H1 (cell line): ENCODE measurements at regions not wholly inside any gene's neighbourhood (a gene's known extent, or its start where the extent isn't known, plus 50 kb on each side); places are given as distances from the start of the nearest gene placed in this dataset.

Experiments used
- CTCF ChIA-PET: fragments of 300-600 bp; sonication (Branson Sonifier 250); formaldehyde crosslinking; loops from one replicate; lab custom pipeline; 2021; ENCODE audit not compliant: partially characterized antibody; lab: Charles Lee
- POLR2A ChIA-PET: fragments of 300-600 bp; sonication (Branson Sonifier 250); formaldehyde crosslinking; loops from one replicate; lab custom pipeline; 2021; ENCODE audit warnings: inconsistent platforms; ENCODE audit not compliant: partially characterized antibody; lab: Charles Lee
- DNase-seq, 2 experiments: peaks; one replicate each; pipeline versions ENCODE4 v3.0.0 to v3.0.0-alpha.2; 2010 to 2022; ENCODE audit warnings: low spot score in 2 of 2, low read depth in 1 of 2, mixed read lengths in 1 of 2
- FAIRE-seq: peaks from 2 replicates; lab custom pipeline; 2011; peaks lifted over from hg19 to GRCh38; lab: Jason Lieb, UNC
- H2AFZ ChIP-seq: 2 replicates; pipeline ENCODE4 v1.8.1; 2012; ENCODE audit warnings: low read length, inconsistent platforms
- H2AK5ac ChIP-seq: 2 replicates; pipeline ENCODE4 v1.6.1; 2013; ENCODE audit warnings: low read depth, low read length
- H2BK120ac ChIP-seq: replicated peaks from 2 replicates; pipeline ENCODE3; 2013; ENCODE audit warnings: low read depth, low read length, inconsistent platforms
- H2BK12ac ChIP-seq: 2 replicates; pipeline ENCODE4 v1.6.1; 2013; ENCODE audit warnings: low read depth, low read length
- H2BK15ac ChIP-seq: 2 replicates; pipeline ENCODE4 v1.6.1; 2013; ENCODE audit warnings: low read length
- H2BK20ac ChIP-seq: 2 replicates; pipeline ENCODE4 v1.6.1; 2013; ENCODE audit warnings: low read length
- H2BK5ac ChIP-seq: 2 replicates; pipeline ENCODE4 v1.6.1; 2013; ENCODE audit warnings: low read depth, low read length
- H3K14ac ChIP-seq: 2 replicates; pipeline ENCODE4 v1.6.1; 2013; ENCODE audit warnings: inconsistent platforms; ENCODE audit not compliant: insufficient read length
- H3K18ac ChIP-seq: 2 replicates; pipeline ENCODE4 v1.6.1; 2013; ENCODE audit warnings: low read length; ENCODE audit errors: extremely low read depth
- H3K23ac ChIP-seq: 2 replicates; pipeline ENCODE4 v1.6.1; 2013; ENCODE audit warnings: inconsistent platforms; ENCODE audit not compliant: insufficient read length
- H3K23me2 ChIP-seq: 2 replicates; pipeline ENCODE4 v1.6.1; 2013; ENCODE audit warnings: low read depth, low read length
- H3K27ac ChIP-seq: 2 replicates; pipeline ENCODE4 v1.6.1; 2011; ENCODE audit warnings: low read depth, low read length, inconsistent platforms
- H3K27me3 ChIP-seq, 4 experiments: replicated peaks in 1 of 4; 1 replicate in 1 of 4; 2 replicates in 3 of 4; pipeline versions ENCODE4 v1.6.1 to v1.8.1; 2011 to 2013; ENCODE audit warnings: low read length in 3 of 4, mild to moderate bottlenecking in 3 of 4, inconsistent platforms in 2 of 4, mixed read lengths in 2 of 4, moderate library complexity in 1 of 4; ENCODE audit not compliant: control insufficient read depth in 3 of 4, insufficient read depth in 3 of 4; ENCODE audit errors: extremely low read depth in 1 of 4
- H3K36me3 ChIP-seq, 4 experiments: 2 replicates each; pipeline versions ENCODE4 v1.6.1 to v1.8.1; 2011 to 2013; ENCODE audit warnings: mild to moderate bottlenecking in 4 of 4, low read length in 3 of 4, moderate library complexity in 2 of 4, control low read depth in 1 of 4, inconsistent platforms in 1 of 4; ENCODE audit not compliant: insufficient read depth in 4 of 4, control insufficient read depth in 2 of 4
- H3K4ac ChIP-seq: replicated peaks from 2 replicates; pipeline ENCODE3; 2013; ENCODE audit warnings: low read length, low read depth, mixed read lengths, inconsistent platforms; ENCODE audit not compliant: insufficient read length
- H3K4me1 ChIP-seq, 4 experiments: replicated peaks in 1 of 4; 1 replicate in 1 of 4; 2 replicates in 3 of 4; pipeline versions ENCODE4 v1.6.1 to v1.8.1; 2011 to 2013; ENCODE audit warnings: low read length in 3 of 4, inconsistent platforms in 2 of 4, mixed read lengths in 1 of 4; ENCODE audit not compliant: insufficient read depth in 4 of 4, control insufficient read depth in 3 of 4
- H3K4me2 ChIP-seq, 2 experiments: 2 replicates each; pipeline versions ENCODE4 v1.6.1 to v1.8.1; 2011 to 2013; ENCODE audit warnings: low read depth in 2 of 2, low read length in 2 of 2, control low read depth in 1 of 2, inconsistent platforms in 1 of 2, mild to moderate bottlenecking in 1 of 2; ENCODE audit not compliant: insufficient read depth in 1 of 2
- H3K4me3 ChIP-seq, 4 experiments: fragments of 200-600, 300-600 bp in 1 of 4; sonication (generic), shearing (Covaris generic), sonication (Bioruptor Twin) in 1 of 4; 2 replicates each; pipeline versions ENCODE4 v1.5.1 to v1.8.1; 2011 to 2016; ENCODE audit warnings: low read length in 4 of 4, low read depth in 3 of 4, control low read depth in 2 of 4, inconsistent platforms in 2 of 4, mild to moderate bottlenecking in 2 of 4, mixed read lengths in 1 of 4, moderate library complexity in 1 of 4; ENCODE audit not compliant: insufficient read depth in 2 of 4; ENCODE audit errors: extremely low read depth in 1 of 4
- H3K56ac ChIP-seq: replicated peaks from 2 replicates; pipeline ENCODE3; 2013; ENCODE audit warnings: low read depth, mild to moderate bottlenecking, mixed read lengths, low read length, inconsistent platforms; ENCODE audit not compliant: insufficient read length
- H3K79me1 ChIP-seq: 2 replicates; pipeline ENCODE4 v1.6.1; 2013; ENCODE audit warnings: low read depth, low read length, control low read depth
- H3K79me2 ChIP-seq, 2 experiments: 2 replicates each; pipeline versions ENCODE4 v1.6.1 to v1.8.1; 2012 to 2013; ENCODE audit warnings: low read length in 2 of 2, mild to moderate bottlenecking in 2 of 2, inconsistent platforms in 1 of 2; ENCODE audit not compliant: insufficient read depth in 2 of 2, control insufficient read depth in 1 of 2
- H3K9ac ChIP-seq, 4 experiments: replicated peaks in 1 of 4; 1 replicate in 1 of 4; 2 replicates in 3 of 4; pipeline versions ENCODE4 v1.6.1 to v1.8.1; 2011 to 2013; ENCODE audit warnings: low read depth in 3 of 4, low read length in 3 of 4, control low read depth in 2 of 4, mild to moderate bottlenecking in 2 of 4, moderate library complexity in 2 of 4, inconsistent platforms in 1 of 4; ENCODE audit errors: extremely low read depth in 1 of 4
- H3K9me3 ChIP-seq, 2 experiments: 2 replicates each; pipeline versions ENCODE4 v1.6.1 to v1.8.1; 2012 to 2013; ENCODE audit warnings: mild to moderate bottlenecking in 2 of 2, moderate library complexity in 2 of 2, control low read depth in 1 of 2, inconsistent platforms in 1 of 2, low read depth in 1 of 2, low read length in 1 of 2, mixed read lengths in 1 of 2; ENCODE audit not compliant: insufficient read depth in 2 of 2
- H4K20me1 ChIP-seq, 2 experiments: replicated peaks in 1 of 2; 2 replicates each; pipeline versions ENCODE3 to v1.8.1; 2011 to 2013; ENCODE audit warnings: inconsistent platforms in 2 of 2, low read length in 2 of 2, mild to moderate bottlenecking in 1 of 2; ENCODE audit not compliant: insufficient read depth in 2 of 2, control insufficient read depth in 1 of 2
- H4K5ac ChIP-seq: 2 replicates; pipeline ENCODE4 v1.6.1; 2013; ENCODE audit warnings: low read length, low read depth, mixed read lengths, inconsistent platforms; ENCODE audit not compliant: insufficient read length
- H4K8ac ChIP-seq: 2 replicates; pipeline ENCODE4 v1.8.0; 2013; ENCODE audit warnings: mild to moderate bottlenecking, moderate library complexity, low read length, inconsistent platforms; ENCODE audit not compliant: insufficient read depth; ENCODE audit errors: extremely low read depth
- H4K91ac ChIP-seq: replicated peaks from 2 replicates; pipeline ENCODE3; 2013; ENCODE audit warnings: low read length, mixed read lengths, inconsistent platforms; ENCODE audit not compliant: insufficient read length
- CBX5 ChIP-seq: fragments of 300-800, 300-1000 bp; sonication (generic); IDR thresholded peaks from 2 replicates; pipeline ENCODE4 v1.7.1; 2016; ENCODE audit warnings: antibody characterized with exemption, low read length, low read depth
- CBX8 ChIP-seq: fragments of 300-800, 300-1000 bp; sonication (generic); IDR thresholded peaks from 2 replicates; pipeline ENCODE4 v1.7.1; 2016; ENCODE audit warnings: low read depth, low read length, borderline replicate concordance
- EGR1 ChIP-seq: IDR thresholded peaks from 2 replicates; pipeline ENCODE4 v1.6.1; 2011; ENCODE audit warnings: low read depth, low read length, borderline replicate concordance
- KDM5A ChIP-seq: fragments of 200-600 bp; IDR thresholded peaks from 2 replicates; pipeline ENCODE4 v1.7.1; 2012; ENCODE audit warnings: mild to moderate bottlenecking, low read length, inconsistent platforms, mixed read lengths
- MAFK ChIP-seq: IDR thresholded peaks from 2 replicates; pipeline ENCODE4 v1.6.1; 2012; ENCODE audit warnings: low read depth, mild to moderate bottlenecking, improper control_type of control experiment, low read length
- RAD21 ChIP-seq, 2 experiments: IDR thresholded peaks in 1 of 2; conservative IDR thresholded peaks in 1 of 2; 2 replicates each; pipeline ENCODE4 v1.6.1; 2011; ENCODE audit warnings: low read depth in 2 of 2, low read length in 2 of 2, improper control_type of control experiment in 1 of 2, inconsistent platforms in 1 of 2, mild to moderate bottlenecking in 1 of 2, moderate library complexity in 1 of 2
- RBBP5 ChIP-seq: IDR thresholded peaks from 2 replicates; pipeline ENCODE4 v1.7.1; 2012; ENCODE audit warnings: low read depth, mild to moderate bottlenecking, inconsistent platforms, low read length, moderate library complexity, borderline replicate concordance
- RFX5 ChIP-seq: IDR thresholded peaks from 2 replicates; pipeline ENCODE4 v1.6.1; 2011; ENCODE audit warnings: low read depth, low read length, improper control_type of control experiment, borderline replicate concordance
- SP1 ChIP-seq: IDR thresholded peaks from 2 replicates; pipeline ENCODE4 v1.6.1; 2011; ENCODE audit warnings: low read depth, low read length
- SP2 ChIP-seq: IDR thresholded peaks from 2 replicates; pipeline ENCODE4 v1.6.1; 2012; ENCODE audit warnings: mild to moderate bottlenecking, low read length, inconsistent platforms
- SP4 ChIP-seq: IDR thresholded peaks from 2 replicates; pipeline ENCODE4 v1.6.1; 2012; ENCODE audit warnings: low read length, inconsistent platforms

GRCh38 chr5:121171361-121171760, 680.3 kb upstream of the FTMT start:
- Histone ChIP-seq H3K14ac (no peak overlapping the region), H4K91ac (no peak overlapping the region), H3K79me2 (no peaks in the 10 kb centered on the region), H2AK5ac (no peak overlapping the region), H4K5ac (no peak overlapping the region), H3K4me3 (no peak overlapping the region)
- TF ChIP-seq CBX5 (no peak), EGR1 (no peak), SP4 (no peak), SP2 (no peak), SP1 (no peak), RBBP5 (no peak), KDM5A (no peak), CBX8 (no peak), MAFK (no peak), RAD21 (IDR thresholded peaks at IDR 0.05 in 1 of 2, conservative IDR thresholded peaks at IDR 0.05 in 1 of 2; ENCODE audit: low read depth in 2 of 2, low read length in 2 of 2) (no peak), RFX5 (no peak)
- TF ChIP-seq, all 59 proteins: peak for 0
- H4K20me1 ChIP-seq = no peaks in the 10 kb centered on the region
- H3K23ac ChIP-seq = no peak overlapping the region
- H3K4me1 ChIP-seq = peaks cover 0 to 2% (median 0%) of the 10 kb centered on the region in 4 experiments; a peak in 1 of 7 replicates
- ChIA-PET CTCF (interaction anchor here (1.0 kb wide), 1 partner anchor 354 kb away, joined by 4 read pairs; no protein-coding TSS in a partner anchor), POLR2A (no interaction called here)
- no peak overlapping the region for H3K27ac ChIP-seq
- H3K79me1 ChIP-seq = no peaks in the 10 kb centered on the region
- H3K4me2 ChIP-seq = no peak overlapping the region
- no peak for FAIRE-seq
- no peak overlapping the region for H2BK15ac ChIP-seq
- no peaks in the 10 kb centered on the region for H3K23me2 ChIP-seq
- DNase-seq = no peak
- no peak overlapping the region for H2BK120ac ChIP-seq
- H3K9ac ChIP-seq = no peak overlapping the region
- no peak overlapping the region for H2BK12ac ChIP-seq
- no peak overlapping the region for H2AFZ ChIP-seq
- no peak overlapping the region for H4K8ac ChIP-seq
- no peak overlapping the region for H2BK20ac ChIP-seq
- H3K4ac ChIP-seq = no peak overlapping the region
- no peaks in the 10 kb centered on the region for H3K27me3 ChIP-seq
- no peak overlapping the region for H3K18ac ChIP-seq
- H3K36me3 ChIP-seq = no peaks in the 10 kb centered on the region
- no peak overlapping the region for H2BK5ac ChIP-seq
- peaks cover 0 to 5% of the 10 kb centered on the region in 2 experiments; a peak in 1 of 4 replicates for H3K9me3 ChIP-seq
- H3K56ac ChIP-seq = no peak overlapping the region
